ENCODE measurements at regions not wholly inside any gene's neighbourhood (a gene's known extent, or its start where the extent isn't known, plus 50 kb on each side); places are given as distances from the start of the nearest gene placed in this dataset.

DNA sequence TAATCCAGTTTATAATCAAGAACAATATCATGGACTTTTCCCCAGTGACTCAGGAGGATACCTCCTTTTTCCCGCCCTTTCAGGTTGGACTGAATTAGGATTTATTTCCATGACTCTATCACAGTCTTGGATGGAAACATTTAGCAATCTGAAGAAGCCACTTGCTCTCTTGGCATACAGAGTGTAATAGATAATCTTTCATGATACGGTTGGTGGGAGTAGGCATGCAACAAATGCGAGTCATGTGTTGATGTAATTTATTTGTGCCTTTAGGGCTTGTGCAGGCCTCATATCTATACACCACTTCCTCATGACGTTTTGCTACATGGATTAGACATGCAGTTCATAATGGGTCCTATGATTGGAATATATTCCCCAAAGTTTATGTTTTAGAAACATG, 54.2 kb upstream of the MCTP2 start:
- H3K4me3 Mint-ChIP-seq, result no peak overlapping the region
- Histone ChIP-seq H3K4me3 (ENCODE audit: control insufficient read depth in 1 of 2, extremely low read depth in 1 of 2, low read length in 1 of 2) (no peak overlapping the region), H3K36me3 (ENCODE audit: control insufficient read depth in 2 of 2, extremely low read depth in 1 of 2, insufficient read depth in 1 of 2, low read length in 1 of 2) (no peaks in the 10 kb centered on the region), H3K27ac (ENCODE audit: low read length) (no peak overlapping the region), H3K4me1 (ENCODE audit: control insufficient read depth in 1 of 2, extremely low read depth in 1 of 2, insufficient read depth in 2 of 2, low read length in 2 of 2) (peaks cover 0 to 2% of the 10 kb centered on the region in 2 experiments), H3K27me3 (replicated peaks in 1 of 2; ENCODE audit: control insufficient read depth in 2 of 2, extremely low read depth in 1 of 2, insufficient read depth in 2 of 2, low read length in 1 of 2) (no peaks in the 10 kb centered on the region), H3K9me3 (no peaks in the 10 kb centered on the region)
- H3K9me3 Mint-ChIP-seq, result no peaks in the 10 kb centered on the region
- CTCF ChIA-PET, result no interaction called here
- H3K27ac Mint-ChIP-seq, result no peak overlapping the region
- H3K4me1 Mint-ChIP-seq, result peaks cover 0 to 4% (median 0%) of the 10 kb centered on the region in 3 donors
- DNase-seq, result no peak
- POLR2A ChIA-PET, result no interaction called here
- no peaks in the 10 kb centered on the region for H3K36me3 Mint-ChIP-seq
- no peak for ATAC-seq (replicated peaks in 1 of 4)
- no CpG with 5 or more reads among the region's 4 CpGs for WGBS (ENCODE audit: insufficient coverage)
- H3K27me3 Mint-ChIP-seq, result peaks cover 2 to 4% of the 10 kb centered on the region in 2 donors

DNA sequence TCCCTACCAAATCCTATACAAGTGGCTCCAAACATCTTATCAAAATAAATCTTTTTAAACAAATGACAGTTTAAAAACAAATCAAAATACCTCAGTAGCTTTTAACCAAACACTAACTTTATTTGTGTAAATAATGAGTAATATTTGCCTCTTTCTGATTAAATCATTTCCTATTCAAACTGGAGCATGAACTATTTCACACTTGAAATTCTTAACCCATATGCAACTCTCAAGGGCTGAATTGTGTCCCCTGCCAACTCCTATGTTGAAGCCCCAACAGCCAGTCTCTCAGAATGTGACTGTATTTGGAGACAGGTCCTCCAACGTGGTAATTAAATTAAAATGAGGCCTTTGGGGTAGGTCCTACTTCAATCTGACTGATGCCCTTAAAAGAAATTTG, 55.9 kb upstream of the MCTP2 start:
- H3K4me3 ChIP-seq (ENCODE audit: control insufficient read depth in 1 of 2, extremely low read depth in 1 of 2, low read length in 1 of 2), result no peak overlapping the region
- H3K27me3 ChIP-seq (replicated peaks in 1 of 2; ENCODE audit: control insufficient read depth in 2 of 2, extremely low read depth in 1 of 2, insufficient read depth in 2 of 2, low read length in 1 of 2), result no peaks in the 10 kb centered on the region
- peaks cover 0 to 2% of the 10 kb centered on the region in 2 experiments for H3K4me1 ChIP-seq (ENCODE audit: control insufficient read depth in 1 of 2, extremely low read depth in 1 of 2, insufficient read depth in 2 of 2, low read length in 2 of 2)
- Mint-ChIP-seq H3K4me1 (peaks cover 0 to 4% (median 0%) of the 10 kb centered on the region in 3 donors), H3K4me3 (no peak overlapping the region), H3K36me3 (no peaks in the 10 kb centered on the region), H3K27me3 (peaks cover 0 to 2% of the 10 kb centered on the region in 2 donors), H3K27ac (no peak overlapping the region), H3K9me3 (no peaks in the 10 kb centered on the region)
- DNase-seq, result no peak
- no peak for ATAC-seq (replicated peaks in 1 of 4)
- no CpG with 5 or more reads among the region's 1 CpG for whole genome bisulfite sequencing (ENCODE audit: insufficient coverage)
- CTCF ChIA-PET, result no interaction called here
- no peaks in the 10 kb centered on the region for H3K9me3 ChIP-seq
- POLR2A ChIA-PET, result no interaction called here
- H3K27ac ChIP-seq (ENCODE audit: low read length), result no peak overlapping the region
- no peaks in the 10 kb centered on the region for H3K36me3 ChIP-seq (ENCODE audit: control insufficient read depth in 2 of 2, extremely low read depth in 1 of 2, insufficient read depth in 1 of 2, low read length in 1 of 2)

DNA sequence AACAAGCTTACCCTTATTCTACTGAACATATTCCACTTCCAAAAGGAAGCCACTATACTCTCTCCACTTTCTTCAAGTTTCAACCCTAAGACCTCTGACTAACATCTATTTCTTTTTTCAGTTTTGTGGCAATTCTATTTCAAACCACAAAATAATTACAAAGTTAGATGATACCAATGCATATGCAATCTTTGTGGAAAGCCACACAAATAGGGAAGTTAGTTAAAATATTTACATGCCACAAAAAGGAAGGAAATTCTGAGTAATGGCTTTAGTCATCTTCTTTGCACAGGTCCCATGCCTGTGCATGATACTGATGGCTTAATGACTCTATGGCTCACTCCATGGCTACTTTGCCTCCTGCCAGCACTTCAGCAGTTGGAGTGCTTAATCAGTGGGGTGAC, 57.0 kb upstream of the MCTP2 start:
- peaks cover 0 to 4% (median 0%) of the 10 kb centered on the region in 3 donors for H3K4me1 Mint-ChIP-seq
- ATAC-seq (replicated peaks in 1 of 4) (no peak), DNase-seq (no peak)
- H3K36me3 Mint-ChIP-seq, result no peaks in the 10 kb centered on the region
- no peak overlapping the region for H3K27ac Mint-ChIP-seq
- Histone ChIP-seq H3K27me3 (replicated peaks in 1 of 2; ENCODE audit: control insufficient read depth in 2 of 2, extremely low read depth in 1 of 2, insufficient read depth in 2 of 2, low read length in 1 of 2) (no peaks in the 10 kb centered on the region), H3K9me3 (no peaks in the 10 kb centered on the region), H3K4me1 (ENCODE audit: control insufficient read depth in 1 of 2, extremely low read depth in 1 of 2, insufficient read depth in 2 of 2, low read length in 2 of 2) (peaks cover 0 to 2% of the 10 kb centered on the region in 2 experiments), H3K4me3 (ENCODE audit: control insufficient read depth in 1 of 2, extremely low read depth in 1 of 2, low read length in 1 of 2) (no peak overlapping the region), H3K36me3 (ENCODE audit: control insufficient read depth in 2 of 2, extremely low read depth in 1 of 2, insufficient read depth in 1 of 2, low read length in 1 of 2) (no peaks in the 10 kb centered on the region), H3K27ac (ENCODE audit: low read length) (no peak overlapping the region)
- ChIA-PET POLR2A (no interaction called here), CTCF (no interaction called here)
- peaks cover 0 to 2% of the 10 kb centered on the region in 2 donors for H3K27me3 Mint-ChIP-seq
- no peaks in the 10 kb centered on the region for H3K9me3 Mint-ChIP-seq
- H3K4me3 Mint-ChIP-seq, result no peak overlapping the region

DNA sequence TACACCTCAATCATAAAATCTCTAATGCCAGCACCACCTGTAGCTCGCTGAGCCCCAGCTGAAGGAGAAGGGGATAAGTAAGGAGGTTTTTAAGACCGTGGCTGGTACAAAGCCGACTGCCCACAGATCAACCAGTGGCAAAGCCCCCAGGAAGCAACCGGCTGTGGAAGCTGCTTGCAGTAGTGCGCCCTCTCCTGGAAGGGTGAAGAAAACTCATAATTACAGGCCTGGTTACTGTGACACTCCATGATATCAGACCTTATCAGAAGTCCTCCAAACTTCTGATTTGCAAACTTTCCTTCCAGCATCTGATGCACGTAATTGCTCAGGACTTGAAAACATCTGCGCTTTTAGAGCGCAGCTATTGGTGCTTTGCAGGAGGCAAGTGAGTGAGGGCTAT, 63.1 kb upstream of the MCTP2 start:
- ATAC-seq (replicated peaks in 1 of 4), result no peak
- H3K27me3 ChIP-seq (replicated peaks in 1 of 2; ENCODE audit: control insufficient read depth in 2 of 2, extremely low read depth in 1 of 2, insufficient read depth in 2 of 2, low read length in 1 of 2), result no peaks in the 10 kb centered on the region
- H3K9me3 ChIP-seq, result no peaks in the 10 kb centered on the region
- H3K27ac ChIP-seq (ENCODE audit: low read length), result no peak overlapping the region
- H3K4me3 Mint-ChIP-seq, result no peak overlapping the region
- no peak overlapping the region for H3K27ac Mint-ChIP-seq
- peak in 1 of 35 experiments; percentile 21 for DNase-seq
- WGBS (ENCODE audit: insufficient coverage), result 75% methylated on average over 3 of the region's 8 CpGs
- ChIA-PET POLR2A (no interaction called here), CTCF (no interaction called here)
- no peaks in the 10 kb centered on the region for H3K4me1 Mint-ChIP-seq
- no peaks in the 10 kb centered on the region for H3K9me3 Mint-ChIP-seq
- H3K36me3 ChIP-seq (ENCODE audit: control insufficient read depth in 2 of 2, extremely low read depth in 1 of 2, insufficient read depth in 1 of 2, low read length in 1 of 2), result no peaks in the 10 kb centered on the region
- peaks cover 0 to 2% of the 10 kb centered on the region in 2 donors for H3K27me3 Mint-ChIP-seq
- H3K4me1 ChIP-seq (ENCODE audit: control insufficient read depth in 1 of 2, extremely low read depth in 1 of 2, insufficient read depth in 2 of 2, low read length in 2 of 2), result peaks cover 0 to 2% of the 10 kb centered on the region in 2 experiments
- H3K36me3 Mint-ChIP-seq, result no peaks in the 10 kb centered on the region
- H3K4me3 ChIP-seq (ENCODE audit: control insufficient read depth in 1 of 2, extremely low read depth in 1 of 2, low read length in 1 of 2), result no peak overlapping the region

DNA sequence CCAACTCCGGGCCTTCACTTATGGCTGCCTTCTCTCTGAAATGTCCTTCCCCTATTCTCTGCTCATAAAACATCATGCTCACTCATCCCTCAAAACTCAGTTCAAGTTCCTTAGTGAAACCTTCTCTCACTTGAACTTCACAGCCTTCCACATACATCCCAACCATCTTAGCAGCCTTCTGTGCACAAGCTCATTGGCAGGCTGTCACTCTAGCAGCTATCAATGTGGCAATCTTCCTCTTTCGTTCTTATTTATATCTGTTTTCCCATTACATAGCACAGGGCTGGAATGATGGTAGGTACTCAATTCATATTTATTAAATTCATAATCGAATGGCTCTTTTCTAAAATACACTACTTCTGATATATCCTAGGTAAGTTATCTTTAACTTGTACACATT, 66.4 kb upstream of the MCTP2 start:
- no peak for ATAC-seq (replicated peaks in 1 of 4)
- Mint-ChIP-seq H3K27me3 (peaks cover 7 to 8% of the 10 kb centered on the region in 2 donors), H3K36me3 (no peaks in the 10 kb centered on the region), H3K4me3 (no peak overlapping the region), H3K4me1 (no peaks in the 10 kb centered on the region), H3K27ac (no peak overlapping the region), H3K9me3 (no peaks in the 10 kb centered on the region)
- Histone ChIP-seq H3K4me3 (ENCODE audit: control insufficient read depth in 1 of 2, extremely low read depth in 1 of 2, low read length in 1 of 2) (no peak overlapping the region), H3K27me3 (replicated peaks in 1 of 2; ENCODE audit: control insufficient read depth in 2 of 2, extremely low read depth in 1 of 2, insufficient read depth in 2 of 2, low read length in 1 of 2) (no peaks in the 10 kb centered on the region), H3K27ac (ENCODE audit: low read length) (no peak overlapping the region), H3K36me3 (ENCODE audit: control insufficient read depth in 2 of 2, extremely low read depth in 1 of 2, insufficient read depth in 1 of 2, low read length in 1 of 2) (no peaks in the 10 kb centered on the region), H3K4me1 (ENCODE audit: control insufficient read depth in 1 of 2, extremely low read depth in 1 of 2, insufficient read depth in 2 of 2, low read length in 2 of 2) (no peaks in the 10 kb centered on the region), H3K9me3 (no peaks in the 10 kb centered on the region)
- CTCF ChIA-PET, result interaction anchor here (1.5 to 5.7 kb wide), 3 partner anchors 124 to 158 kb away, joined by 3 to 89 read pairs (median 43); no protein-coding TSS in a partner anchor
- WGBS (ENCODE audit: insufficient coverage), result 100% methylated on average over 1 of the region's 3 CpGs
- POLR2A ChIA-PET, result no interaction called here
- DNase-seq, result no peak

DNA sequence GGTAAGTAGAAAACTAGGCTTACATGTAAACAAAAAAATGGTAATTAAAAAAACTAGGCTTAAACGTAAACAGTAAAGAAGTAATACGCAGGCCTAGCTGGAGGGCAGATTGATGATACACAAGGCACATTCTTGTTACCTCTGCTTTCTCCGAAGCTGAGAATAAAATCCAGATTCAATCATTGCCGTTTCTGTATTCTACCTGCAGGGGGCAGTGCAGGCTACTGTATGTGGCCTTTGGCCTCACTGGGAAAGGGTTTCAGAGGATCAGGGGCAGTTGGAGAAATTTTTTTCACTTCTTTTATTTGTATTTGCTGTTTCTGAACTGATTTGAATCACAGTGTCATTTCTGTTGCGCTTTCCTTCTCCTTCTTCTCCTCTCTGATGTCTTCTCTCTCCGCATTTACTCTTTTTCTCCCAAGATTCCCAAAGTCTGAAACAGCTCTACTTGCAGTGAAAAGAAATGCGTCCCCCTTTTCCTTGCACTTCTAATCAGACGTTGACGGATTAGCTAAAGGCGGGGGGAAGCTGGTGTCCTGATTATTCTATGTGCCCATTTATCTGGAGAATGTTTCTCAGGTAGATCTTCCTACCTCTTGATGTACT, 67.1 kb upstream of the MCTP2 start:
- Histone ChIP-seq H3K9me3 (no peaks in the 10 kb centered on the region), H3K27ac (ENCODE audit: low read length) (no peak overlapping the region), H3K36me3 (ENCODE audit: control insufficient read depth in 2 of 2, extremely low read depth in 1 of 2, insufficient read depth in 1 of 2, low read length in 1 of 2) (no peaks in the 10 kb centered on the region), H3K4me1 (ENCODE audit: control insufficient read depth in 1 of 2, extremely low read depth in 1 of 2, insufficient read depth in 2 of 2, low read length in 2 of 2) (no peaks in the 10 kb centered on the region), H3K4me3 (ENCODE audit: control insufficient read depth in 1 of 2, extremely low read depth in 1 of 2, low read length in 1 of 2) (no peak overlapping the region), H3K27me3 (replicated peaks in 1 of 2; ENCODE audit: control insufficient read depth in 2 of 2, extremely low read depth in 1 of 2, insufficient read depth in 2 of 2, low read length in 1 of 2) (no peaks in the 10 kb centered on the region)
- peak in 27 of 35 experiments; percentile 5 to 73 (median 37) for DNase-seq
- ChIA-PET CTCF (interaction anchor here (0.6 to 5.7 kb wide), 8 partner anchors 57 to 1076 kb away, joined by 3 to 89 read pairs (median 4); partner anchors contain the start of gene MCTP2 (in 1 of the 2)), POLR2A (no interaction called here)
- ATAC-seq (replicated peaks in 1 of 4), result no peak
- Mint-ChIP-seq H3K4me1 (no peaks in the 10 kb centered on the region), H3K27me3 (peaks cover 7 to 8% of the 10 kb centered on the region in 2 donors), H3K9me3 (no peaks in the 10 kb centered on the region), H3K36me3 (no peaks in the 10 kb centered on the region), H3K27ac (no peak overlapping the region), H3K4me3 (no peak overlapping the region)
- 8% methylated on average over 3 of the region's 10 CpGs for WGBS (ENCODE audit: insufficient coverage)

Measured in T-cell (primary cell).